WERI-Rb-1 (cell line): ENCODE measurements at regions not wholly inside any gene's neighbourhood (a gene's known extent, or its start where the extent isn't known, plus 50 kb on each side); places are given as distances from the start of the nearest gene placed in this dataset.

ENCODE experiments used
- DNase-seq: peaks from one replicate; pipeline ENCODE4 v3.0.0-alpha.2; 2020
- H3K27ac ChIP-seq: fragments of 250-450 bp; sonication (Bioruptor Pico); 2 replicates; pipeline ENCODE4 v1.5.1; 2020; ENCODE audit warnings: mild to moderate bottlenecking, moderate library complexity
- H3K27me3 ChIP-seq: fragments of 250-450 bp; sonication (Bioruptor Pico); 2 replicates; pipeline ENCODE4 v1.5.1; 2021; ENCODE audit warnings: mild to moderate bottlenecking, low read depth, moderate library complexity; ENCODE audit not compliant: insufficient read depth, severe bottlenecking
- H3K36me3 ChIP-seq: fragments of 250-450 bp; sonication (Bioruptor Pico); 2 replicates; pipeline ENCODE4 v1.5.1; 2020; ENCODE audit warnings: mild to moderate bottlenecking, moderate library complexity
- H3K4me3 ChIP-seq: 2 replicates; pipeline ENCODE4 v1.5.1; 2011; ENCODE audit warnings: low read depth, mild to moderate bottlenecking, control low read depth, low read length
- H3K9me3 ChIP-seq: fragments of 250-450 bp; sonication (Bioruptor Pico); 2 replicates; pipeline ENCODE4 v1.5.1; 2021; ENCODE audit warnings: mild to moderate bottlenecking, moderate library complexity; ENCODE audit not compliant: severe bottlenecking
- CTCF ChIP-seq: IDR thresholded peaks from 2 replicates; pipeline ENCODE4 v1.5.1; 2011; ENCODE audit warnings: low read depth, mild to moderate bottlenecking, control low read depth, inconsistent platforms, low read length

DNA sequence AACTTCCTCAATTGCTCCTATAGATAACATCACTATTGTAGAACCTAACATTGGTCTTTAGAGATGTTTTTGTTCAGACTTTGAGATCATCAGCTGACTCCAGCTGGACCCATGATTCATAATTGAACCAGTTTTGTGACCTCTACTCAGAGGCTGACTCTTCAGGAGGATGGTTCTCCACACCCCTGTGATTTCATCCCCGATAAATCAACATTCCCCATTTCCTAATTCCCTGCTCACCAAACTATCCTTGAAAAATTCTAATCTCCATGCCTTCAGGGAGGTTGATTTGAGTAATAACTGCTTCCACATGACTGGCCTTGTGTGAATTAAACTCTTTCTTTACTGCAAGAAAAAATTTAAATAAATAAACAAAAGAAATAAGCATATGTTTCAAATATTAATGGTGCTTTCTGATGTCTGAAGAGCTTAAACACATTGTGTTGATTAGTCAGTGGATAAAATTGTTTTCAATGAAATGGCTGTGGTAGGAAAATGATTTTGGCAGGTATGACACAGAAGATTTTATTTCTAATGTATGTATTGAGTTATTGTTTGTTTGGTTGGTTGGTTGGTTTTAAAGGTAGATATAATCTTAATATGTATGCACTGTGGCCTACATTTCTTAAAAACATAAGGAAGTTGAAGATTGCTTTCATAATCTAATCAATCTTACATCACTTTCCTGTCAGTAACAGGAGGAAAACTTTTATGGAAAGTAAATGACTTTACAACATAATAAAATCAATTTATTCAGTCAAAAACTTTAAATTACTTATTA lies 427.9 kb upstream of the CCDC179 start:
- Histone ChIP-seq H3K36me3 (no peaks in the 10 kb centered on the region), H3K27me3 (peaks cover 6% of the 10 kb centered on the region), H3K27ac (no peak overlapping the region), H3K9me3 (no peaks in the 10 kb centered on the region), H3K4me3 (no peak overlapping the region)
- DNase-seq, result no peak
- no peak for TF ChIP-seq CTCF

DNA sequence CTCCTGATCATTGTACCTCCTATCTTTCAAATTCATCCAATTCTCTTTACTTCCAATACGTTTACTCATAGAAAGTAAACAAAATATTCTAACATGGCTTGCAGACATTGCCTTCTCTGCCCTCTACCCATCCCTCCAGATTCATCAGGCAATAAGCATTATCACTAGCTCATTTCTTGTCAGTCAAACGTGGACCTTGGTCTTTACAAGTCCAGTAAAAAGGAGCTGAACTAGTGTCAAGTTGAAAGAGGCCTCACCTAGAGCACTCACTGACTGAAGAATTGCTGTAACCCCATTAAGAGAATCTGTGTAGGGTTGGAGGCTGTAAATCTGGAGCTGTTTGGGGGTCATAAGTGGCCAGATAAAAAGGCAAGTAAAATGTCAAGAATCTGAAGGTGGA lies 435.0 kb upstream of the CCDC179 start:
- Histone ChIP-seq H3K36me3 (no peaks in the 10 kb centered on the region), H3K9me3 (no peaks in the 10 kb centered on the region), H3K27ac (no peak overlapping the region), H3K27me3 (no peaks in the 10 kb centered on the region), H3K4me3 (no peak overlapping the region)
- TF ChIP-seq CTCF, result no peak
- no peak for DNase-seq

DNA sequence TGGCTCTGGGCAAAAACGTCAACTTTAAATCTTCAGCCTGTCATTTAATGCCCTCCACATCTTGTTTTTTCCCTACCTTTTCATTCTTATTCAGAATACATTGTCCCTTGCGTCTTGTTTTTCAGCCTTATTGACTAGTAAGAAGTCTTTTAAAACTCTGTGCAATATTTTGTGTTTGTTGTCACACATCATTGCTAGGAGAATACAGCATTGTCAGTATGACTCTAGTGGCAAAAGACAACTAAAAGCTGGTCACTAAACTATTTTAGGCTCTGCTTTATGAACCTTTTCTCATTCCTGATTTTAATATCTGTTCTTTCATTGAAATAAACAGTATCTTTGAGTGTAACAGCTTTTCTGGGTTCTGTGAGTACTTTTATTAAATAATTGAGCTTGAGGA lies 447.8 kb upstream of the CCDC179 start:
- Histone ChIP-seq H3K36me3 (no peaks in the 10 kb centered on the region), H3K4me3 (no peak overlapping the region), H3K27me3 (peaks cover 3% of the 10 kb centered on the region), H3K9me3 (no peaks in the 10 kb centered on the region), H3K27ac (no peak overlapping the region)
- no peak for DNase-seq
- TF ChIP-seq CTCF, result no peak

GRCh38 chr11:23310276-23310675 lies 450.0 kb upstream of the CCDC179 start:
- no peak overlapping the region for H3K27ac ChIP-seq
- no peaks in the 10 kb centered on the region for H3K9me3 ChIP-seq
- H3K4me3 ChIP-seq, result no peak overlapping the region
- no peak for DNase-seq
- no peaks in the 10 kb centered on the region for H3K36me3 ChIP-seq
- no peak for TF ChIP-seq CTCF
- peaks cover 3% of the 10 kb centered on the region for H3K27me3 ChIP-seq

- Histone ChIP-seq H3K36me3 (no peaks in the 10 kb centered on the region), H3K9me3 (no peaks in the 10 kb centered on the region), H3K27me3 (peaks cover 3% of the 10 kb centered on the region), H3K27ac (no peak overlapping the region), H3K4me3 (no peak overlapping the region)
- no peak for DNase-seq
- TF ChIP-seq CTCF, result no peak
These were observed 452.0 kb upstream of the CCDC179 start for GRCh38 chr11:23311986-23312940.
